Activated CD4-positive, alpha-beta memory T cell treated with anti-CD3 and anti-CD28 coated beads for 36 hours (primary cell): ENCODE measurements at regions not wholly inside any gene's neighbourhood (a gene's known extent, or its start where the extent isn't known, plus 50 kb on each side); places are given as distances from the start of the nearest gene placed in this dataset.

Experiments
- CTCF ChIA-PET: fragments of 350-600 bp; sonication (Branson Sonifier 250); formaldehyde crosslinking; loops from one replicate; lab custom pipeline; 2021; ENCODE audit warnings: antibody characterized with exemption, inconsistent platforms; lab: Charles Lee
- POLR2A ChIA-PET: fragments of 350-600 bp; sonication (Branson Sonifier 250); formaldehyde crosslinking; loops from one replicate; lab custom pipeline; 2021; ENCODE audit warnings: antibody characterized with exemption; lab: Charles Lee
- DNase-seq: peaks from one replicate; pipeline ENCODE4 v3.0.0-alpha.2; 2020
- H3K27ac Mint-ChIP-seq: one replicate; pipeline ENCODE4 v1.8.0; 2021; ENCODE audit warnings: mixed read lengths
- H3K27me3 Mint-ChIP-seq: one replicate; pipeline ENCODE4 v1.8.0; 2021; ENCODE audit warnings: mixed read lengths
- H3K36me3 Mint-ChIP-seq: one replicate; pipeline ENCODE4 v1.8.0; 2021; ENCODE audit warnings: mixed read lengths
- H3K4me1 Mint-ChIP-seq: one replicate; pipeline ENCODE4 v1.8.0; 2021; ENCODE audit warnings: low read depth, mixed read lengths
- H3K4me3 Mint-ChIP-seq: one replicate; pipeline ENCODE4 v1.8.0; 2021; ENCODE audit warnings: mild to moderate bottlenecking, mixed read lengths
- H3K9me3 Mint-ChIP-seq: one replicate; pipeline ENCODE4 v1.8.0; 2021; ENCODE audit warnings: mixed read lengths
- intact Hi-C: fragments of 100-400 bp; cut with micrococcal nuclease; formaldehyde crosslinking; loops from one replicate; pipeline ENCODE4 v1.15.1; 2023

DNA sequence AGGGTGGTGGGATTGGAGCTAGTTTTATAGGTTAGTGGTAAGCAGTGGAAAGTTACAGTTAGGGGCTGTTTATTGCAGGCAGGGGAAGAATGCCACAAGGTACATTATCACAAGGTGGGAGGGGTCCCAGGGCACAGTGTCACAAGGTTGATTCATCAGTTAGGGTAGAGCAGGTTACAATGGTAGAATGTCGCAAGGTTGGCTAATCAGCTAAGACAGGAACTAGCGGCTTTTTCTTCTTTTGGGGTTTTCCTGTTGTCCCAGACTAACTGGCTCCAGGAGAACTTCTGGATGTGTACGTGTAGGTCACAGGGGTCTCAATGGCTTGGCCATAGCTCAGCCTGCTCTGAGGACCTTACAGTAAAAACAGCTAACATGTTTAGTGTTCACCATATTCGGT is 1221.1 kb downstream of the SLITRK1 start:
- intact Hi-C loops, result no loop called here
- Mint-ChIP-seq H3K9me3 (no peaks in the 10 kb centered on the region), H3K27me3 (no peaks in the 10 kb centered on the region), H3K4me3 (no peak overlapping the region), H3K27ac (no peak overlapping the region), H3K4me1 (no peaks in the 10 kb centered on the region), H3K36me3 (no peaks in the 10 kb centered on the region)
- ChIA-PET POLR2A (no interaction called here), CTCF (no interaction called here)
- no peak for DNase-seq

DNA sequence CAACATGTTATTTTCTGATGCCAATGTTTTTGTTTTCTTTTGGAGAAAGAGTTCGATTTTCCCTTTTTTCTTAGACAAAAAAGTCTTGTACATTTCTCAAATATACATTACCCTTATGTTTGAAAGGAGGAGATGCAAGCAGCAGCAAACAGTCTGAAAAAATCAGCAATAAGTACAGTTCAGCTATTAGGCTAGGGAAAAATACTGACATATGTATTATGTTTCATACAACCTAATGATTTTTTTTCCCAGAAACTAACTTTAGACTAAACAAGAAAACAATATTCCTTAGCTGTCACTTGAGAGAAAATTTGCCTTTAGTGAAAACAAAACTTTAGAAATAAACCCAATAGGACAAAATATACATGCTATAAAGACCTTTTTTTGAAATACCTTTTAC is 1223.5 kb downstream of the SLITRK1 start:
- no peak overlapping the region for H3K27ac Mint-ChIP-seq
- H3K9me3 Mint-ChIP-seq, result no peaks in the 10 kb centered on the region
- ChIA-PET CTCF (no interaction called here), POLR2A (no interaction called here)
- no peak for DNase-seq
- no peaks in the 10 kb centered on the region for H3K4me1 Mint-ChIP-seq
- H3K4me3 Mint-ChIP-seq, result no peak overlapping the region
- no peaks in the 10 kb centered on the region for H3K27me3 Mint-ChIP-seq
- intact Hi-C loops, result no loop called here
- no peaks in the 10 kb centered on the region for H3K36me3 Mint-ChIP-seq

DNA sequence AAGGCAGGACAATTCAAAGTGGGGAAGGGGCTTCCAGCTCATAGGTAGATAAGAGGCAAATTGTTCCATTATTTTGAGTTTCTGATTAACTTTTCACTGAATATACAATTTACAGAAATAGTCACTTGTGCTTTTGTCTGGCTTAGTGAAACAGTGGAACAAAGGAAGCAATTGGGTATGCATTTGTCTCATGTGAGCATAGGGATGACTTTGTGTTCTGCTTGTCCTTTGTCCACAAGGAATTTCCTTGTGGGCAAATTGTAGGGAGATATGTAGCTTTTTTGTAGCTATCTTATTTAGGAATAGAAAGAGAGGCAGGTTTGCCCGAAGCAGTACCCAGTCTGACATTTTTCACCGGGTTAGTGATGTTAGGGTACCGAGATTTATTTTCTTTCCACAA is 1224.8 kb downstream of the SLITRK1 start:
- Mint-ChIP-seq H3K27me3 (no peaks in the 10 kb centered on the region), H3K4me1 (no peaks in the 10 kb centered on the region), H3K4me3 (no peak overlapping the region), H3K9me3 (no peaks in the 10 kb centered on the region), H3K36me3 (no peaks in the 10 kb centered on the region), H3K27ac (no peak overlapping the region)
- ChIA-PET CTCF (no interaction called here), POLR2A (no interaction called here)
- intact Hi-C loops, result no loop called here
- DNase-seq, result no peak

DNA sequence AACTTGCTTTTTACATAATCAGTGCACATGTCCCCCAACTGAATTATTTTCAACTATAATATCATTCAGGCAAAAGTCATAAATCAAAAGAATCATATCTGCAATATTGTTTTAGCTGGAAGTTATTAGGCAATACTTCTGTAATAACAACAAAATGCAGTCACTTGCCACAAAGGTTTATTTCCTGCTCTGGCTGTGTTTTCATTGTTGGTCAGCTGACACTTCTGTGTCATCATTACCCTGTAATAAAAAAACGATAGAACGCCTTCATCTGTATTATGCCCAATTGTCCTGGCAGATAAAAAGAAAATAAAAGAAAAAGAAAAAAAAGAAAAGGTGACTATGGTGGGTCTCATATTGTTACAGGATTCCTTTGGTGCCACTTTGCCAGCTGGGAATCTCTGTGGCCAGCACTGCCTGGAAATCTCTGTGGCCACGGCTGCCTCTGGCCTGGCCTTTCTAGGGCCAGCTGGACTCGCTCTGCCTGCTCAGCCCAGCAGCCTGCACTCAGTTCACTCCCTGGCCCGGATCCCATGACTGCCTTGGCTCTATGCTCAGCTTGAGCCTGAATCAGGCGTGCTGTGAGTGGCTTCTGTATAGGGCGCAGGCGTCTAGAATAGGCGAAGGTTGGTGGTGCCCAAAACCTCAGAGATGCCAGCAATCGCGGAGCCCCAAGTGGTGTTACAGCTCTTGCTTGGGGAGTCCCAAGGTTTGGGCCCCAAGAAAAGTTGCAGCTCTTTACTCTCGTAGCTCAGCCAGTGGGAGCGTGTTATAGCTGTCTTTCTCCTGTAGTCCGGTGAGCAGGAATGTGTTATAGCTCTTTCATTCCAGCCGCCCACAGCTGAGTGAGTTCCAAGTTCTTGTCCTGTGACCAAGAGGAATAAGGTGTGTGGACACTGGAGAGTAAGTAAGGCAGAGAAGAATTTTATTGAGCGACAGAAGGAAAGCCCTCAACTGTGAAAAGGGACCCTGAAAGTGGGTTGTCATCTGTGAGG is 1227.1 kb downstream of the SLITRK1 start:
- ChIA-PET CTCF (no interaction called here), POLR2A (no interaction called here)
- H3K4me1 Mint-ChIP-seq, result no peaks in the 10 kb centered on the region
- no peaks in the 10 kb centered on the region for H3K9me3 Mint-ChIP-seq
- no peak for DNase-seq
- H3K27ac Mint-ChIP-seq, result no peak overlapping the region
- no peaks in the 10 kb centered on the region for H3K27me3 Mint-ChIP-seq
- no peaks in the 10 kb centered on the region for H3K36me3 Mint-ChIP-seq
- intact Hi-C loops, result no loop called here
- no peak overlapping the region for H3K4me3 Mint-ChIP-seq

DNA sequence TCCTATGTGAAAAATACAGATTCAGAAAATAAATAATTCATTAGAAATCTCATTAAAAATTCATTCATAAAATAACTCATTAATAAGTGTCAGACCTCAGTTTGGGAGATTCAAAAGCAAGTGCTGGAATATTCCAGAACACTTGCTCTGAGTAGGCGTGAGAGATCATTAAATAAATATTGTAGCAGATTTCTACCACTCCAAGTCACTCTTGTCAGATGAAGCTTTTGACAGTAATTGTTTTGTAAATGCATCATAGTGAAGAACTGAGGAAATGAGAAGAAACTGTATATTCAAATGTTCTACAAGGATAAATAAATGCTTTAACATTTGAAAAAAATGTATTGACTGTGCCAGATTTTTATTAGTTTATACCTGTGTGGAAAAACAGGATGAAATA is 1228.1 kb downstream of the SLITRK1 start:
- H3K9me3 Mint-ChIP-seq, result no peaks in the 10 kb centered on the region
- H3K27ac Mint-ChIP-seq, result no peak overlapping the region
- no peaks in the 10 kb centered on the region for H3K4me1 Mint-ChIP-seq
- no peaks in the 10 kb centered on the region for H3K27me3 Mint-ChIP-seq
- intact Hi-C loops, result no loop called here
- no peaks in the 10 kb centered on the region for H3K36me3 Mint-ChIP-seq
- CTCF ChIA-PET, result no interaction called here
- POLR2A ChIA-PET, result no interaction called here
- DNase-seq, result no peak
- H3K4me3 Mint-ChIP-seq, result no peak overlapping the region

DNA sequence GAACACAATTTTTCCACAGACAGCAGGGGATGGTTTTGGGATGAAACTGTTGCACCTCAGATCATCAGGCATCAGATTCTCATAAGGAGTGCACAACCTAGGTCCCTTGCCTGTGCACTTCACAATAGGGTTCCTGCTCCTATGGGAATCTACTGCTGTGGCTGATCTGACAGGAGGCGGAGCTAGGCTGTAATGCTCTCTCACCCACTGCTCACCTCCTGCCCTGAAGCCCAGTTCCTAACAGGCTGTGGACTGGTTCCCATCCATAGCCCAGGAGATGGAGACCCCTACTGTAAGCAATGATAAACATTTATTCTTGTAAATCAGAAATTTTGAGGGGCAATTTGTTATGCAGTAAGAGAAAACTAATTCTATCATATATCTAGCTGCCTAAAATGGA is 1234.7 kb downstream of the SLITRK1 start:
- no peaks in the 10 kb centered on the region for H3K36me3 Mint-ChIP-seq
- no peak overlapping the region for H3K4me3 Mint-ChIP-seq
- H3K27me3 Mint-ChIP-seq, result no peaks in the 10 kb centered on the region
- ChIA-PET CTCF (no interaction called here), POLR2A (no interaction called here)
- H3K27ac Mint-ChIP-seq, result no peak overlapping the region
- no peaks in the 10 kb centered on the region for H3K9me3 Mint-ChIP-seq
- no peaks in the 10 kb centered on the region for H3K4me1 Mint-ChIP-seq
- intact Hi-C loops, result no loop called here
- no peak for DNase-seq

DNA sequence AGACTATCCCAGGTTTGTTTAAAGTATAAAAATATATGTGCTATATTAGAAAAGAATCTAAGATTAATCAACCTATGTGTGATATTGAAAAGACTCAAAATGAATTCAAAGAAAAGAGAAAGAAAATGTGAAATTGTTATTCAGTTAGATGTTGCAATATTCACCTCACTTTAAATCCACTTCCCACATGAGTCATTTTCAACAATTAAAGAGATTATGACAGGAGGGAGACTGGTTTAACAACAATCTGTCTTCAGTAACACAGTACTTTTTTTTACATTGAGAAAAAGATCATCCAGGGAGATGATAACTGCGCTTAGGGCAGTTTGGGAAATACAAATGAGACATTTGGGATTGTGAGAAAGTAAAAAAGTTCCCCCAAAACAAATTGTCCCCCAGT is 1246.2 kb downstream of the SLITRK1 start:
- intact Hi-C loops, result no loop called here
- no peak overlapping the region for H3K4me3 Mint-ChIP-seq
- ChIA-PET CTCF (no interaction called here), POLR2A (no interaction called here)
- no peaks in the 10 kb centered on the region for H3K4me1 Mint-ChIP-seq
- no peaks in the 10 kb centered on the region for H3K36me3 Mint-ChIP-seq
- no peak for DNase-seq
- no peak overlapping the region for H3K27ac Mint-ChIP-seq
- no peaks in the 10 kb centered on the region for H3K27me3 Mint-ChIP-seq
- no peaks in the 10 kb centered on the region for H3K9me3 Mint-ChIP-seq

DNA sequence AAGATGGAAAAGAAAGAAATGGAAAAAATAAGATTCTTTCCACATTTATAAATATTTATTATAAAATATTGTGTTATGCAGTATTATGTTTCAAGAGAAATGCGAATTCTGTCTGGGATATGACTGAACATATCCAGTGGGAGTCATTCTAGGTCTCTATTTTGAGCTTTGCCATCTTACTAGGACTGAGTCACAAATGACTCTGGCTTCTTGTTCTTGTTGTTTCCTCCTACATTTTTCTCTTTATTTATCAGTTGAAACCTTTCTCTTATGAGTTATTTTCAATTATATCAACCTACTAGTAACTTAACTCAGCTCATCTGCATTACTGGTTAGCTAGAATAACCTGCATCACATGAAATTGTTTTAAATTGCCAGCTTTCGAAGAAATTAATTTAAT is 1247.3 kb downstream of the SLITRK1 start:
- Mint-ChIP-seq H3K4me1 (no peaks in the 10 kb centered on the region), H3K27me3 (no peaks in the 10 kb centered on the region), H3K9me3 (no peaks in the 10 kb centered on the region), H3K4me3 (no peak overlapping the region), H3K27ac (no peak overlapping the region), H3K36me3 (no peaks in the 10 kb centered on the region)
- ChIA-PET POLR2A (no interaction called here), CTCF (no interaction called here)
- intact Hi-C loops, result no loop called here
- no peak for DNase-seq

DNA sequence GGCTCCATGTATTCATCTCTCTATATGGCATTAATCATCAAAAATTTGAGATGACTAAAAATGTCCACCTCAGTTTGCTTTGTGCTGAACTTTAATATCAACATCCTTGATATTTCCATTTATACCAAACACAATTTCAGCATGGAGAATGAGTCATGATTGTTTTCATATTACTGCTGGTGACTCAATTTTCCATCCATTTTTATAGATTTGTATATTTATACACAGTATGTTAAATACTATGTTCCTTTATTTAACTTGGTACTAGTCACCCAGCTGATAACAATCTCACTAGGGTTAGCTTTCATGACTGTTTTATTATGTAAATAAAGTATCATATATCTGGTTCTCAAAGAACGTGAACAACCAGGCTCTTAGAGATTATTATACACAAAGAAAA is 1255.1 kb downstream of the SLITRK1 start:
- Mint-ChIP-seq H3K4me3 (no peak overlapping the region), H3K36me3 (no peaks in the 10 kb centered on the region), H3K27ac (no peak overlapping the region), H3K9me3 (no peaks in the 10 kb centered on the region), H3K4me1 (no peaks in the 10 kb centered on the region), H3K27me3 (no peaks in the 10 kb centered on the region)
- ChIA-PET CTCF (no interaction called here), POLR2A (no interaction called here)
- intact Hi-C loops, result no loop called here
- no peak for DNase-seq

DNA sequence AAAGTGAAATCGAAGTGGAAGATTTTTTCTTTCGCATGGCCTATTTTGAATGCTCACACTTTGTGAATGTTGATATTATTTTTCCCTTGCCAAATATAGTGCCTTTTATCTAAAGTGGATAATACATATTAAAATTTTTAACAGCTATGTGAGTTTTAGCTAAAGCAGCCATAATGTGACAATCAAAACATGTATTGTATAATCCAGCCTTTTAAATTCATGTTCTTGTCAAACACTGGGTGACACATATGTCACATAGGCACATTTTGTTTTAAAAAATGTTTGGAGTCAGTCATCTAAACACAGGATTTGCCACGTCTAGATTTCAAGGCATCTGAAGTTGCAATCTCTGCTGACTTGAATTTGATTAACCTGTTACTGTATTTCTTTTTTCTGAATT is 1256.6 kb downstream of the SLITRK1 start:
- DNase-seq, result no peak
- Mint-ChIP-seq H3K36me3 (no peaks in the 10 kb centered on the region), H3K27ac (no peak overlapping the region), H3K27me3 (no peaks in the 10 kb centered on the region), H3K4me1 (no peaks in the 10 kb centered on the region), H3K4me3 (no peak overlapping the region), H3K9me3 (no peaks in the 10 kb centered on the region)
- ChIA-PET POLR2A (no interaction called here), CTCF (no interaction called here)
- intact Hi-C loops, result no loop called here

DNA sequence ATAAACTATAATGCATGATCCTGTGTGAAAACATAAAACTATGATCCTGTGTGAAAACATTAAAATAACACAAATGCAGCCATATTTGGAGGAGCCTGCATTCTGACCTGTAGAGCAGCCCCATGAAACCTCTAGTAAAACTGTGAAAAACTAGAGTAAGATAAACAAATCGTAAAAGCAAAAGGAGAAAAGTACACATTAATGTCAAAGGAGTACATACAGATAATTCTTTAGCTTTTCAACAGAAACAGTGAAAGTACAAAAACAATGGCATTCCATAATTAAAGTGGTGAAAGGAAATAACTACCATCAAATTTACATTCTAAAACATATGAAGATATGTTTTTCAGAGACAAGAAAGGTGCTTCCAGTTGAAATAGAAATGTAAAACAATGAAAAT is 1267.2 kb downstream of the SLITRK1 start:
- POLR2A ChIA-PET, result no interaction called here
- H3K27me3 Mint-ChIP-seq, result no peaks in the 10 kb centered on the region
- DNase-seq, result no peak
- H3K27ac Mint-ChIP-seq, result no peak overlapping the region
- no peak overlapping the region for H3K4me3 Mint-ChIP-seq
- CTCF ChIA-PET, result interaction anchor here (0.6 to 0.7 kb wide), 2 partner anchors 13 to 16 kb away, joined by 3 read pairs; no protein-coding TSS in a partner anchor
- no peaks in the 10 kb centered on the region for H3K9me3 Mint-ChIP-seq
- intact Hi-C loops, result no loop called here
- H3K36me3 Mint-ChIP-seq, result no peaks in the 10 kb centered on the region
- no peaks in the 10 kb centered on the region for H3K4me1 Mint-ChIP-seq

DNA sequence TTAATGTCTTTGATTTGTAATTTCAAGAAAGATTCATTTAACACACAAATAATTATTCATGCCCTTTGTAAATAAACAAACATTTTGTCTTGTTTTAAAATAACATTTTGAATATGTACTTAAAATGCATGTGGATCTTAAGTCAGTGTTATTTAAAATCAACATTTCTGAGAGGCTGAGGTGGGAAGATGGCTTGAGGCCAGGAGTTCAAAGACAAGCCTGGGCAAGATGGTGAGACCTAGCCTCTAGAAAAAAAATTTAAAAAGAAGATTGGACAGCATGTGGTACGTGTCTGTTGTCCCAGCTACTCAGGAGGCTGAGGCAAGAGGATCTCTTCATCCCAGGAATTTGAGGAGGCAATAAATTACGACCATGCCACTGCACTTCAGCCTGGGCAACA is 1268.2 kb downstream of the SLITRK1 start:
- Mint-ChIP-seq H3K9me3 (no peaks in the 10 kb centered on the region), H3K36me3 (no peaks in the 10 kb centered on the region), H3K4me3 (no peak overlapping the region), H3K4me1 (no peaks in the 10 kb centered on the region), H3K27ac (no peak overlapping the region), H3K27me3 (no peaks in the 10 kb centered on the region)
- CTCF ChIA-PET, result no interaction called here
- no peak for DNase-seq
- intact Hi-C loops, result no loop called here
- POLR2A ChIA-PET, result no interaction called here

DNA sequence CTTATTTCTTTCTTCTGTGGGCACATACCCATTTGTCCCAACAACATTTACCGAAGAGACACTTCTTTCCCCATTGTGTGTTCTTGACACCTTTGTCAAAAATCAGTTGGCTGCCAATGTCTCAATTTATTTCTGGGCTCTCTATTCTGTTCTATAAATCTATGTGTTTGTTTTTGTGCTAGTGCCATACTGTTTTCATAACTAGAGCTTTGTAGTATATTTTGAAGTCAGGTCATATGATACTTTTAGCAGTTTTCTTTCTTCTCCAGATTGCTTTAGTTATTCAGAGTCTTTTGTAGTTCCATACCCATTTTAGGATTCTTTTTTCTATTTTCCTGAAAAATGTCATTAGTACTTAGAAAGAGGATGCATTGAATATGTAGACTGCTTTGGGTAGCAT is 1276.3 kb downstream of the SLITRK1 start:
- Mint-ChIP-seq H3K4me1 (no peaks in the 10 kb centered on the region), H3K9me3 (peaks cover 23% of the 10 kb centered on the region), H3K27me3 (no peaks in the 10 kb centered on the region), H3K27ac (no peak overlapping the region), H3K4me3 (no peak overlapping the region), H3K36me3 (no peaks in the 10 kb centered on the region)
- POLR2A ChIA-PET, result no interaction called here
- CTCF ChIA-PET, result no interaction called here
- DNase-seq, result no peak
- intact Hi-C loops, result no loop called here
